ENCODE measurements at regions not wholly inside any gene's neighbourhood (a gene's known extent, or its start where the extent isn't known, plus 50 kb on each side); places are given as distances from the start of the nearest gene placed in this dataset.
"Not testable (repeated sequence)": the region's sequence is repeated elsewhere in the genome, so short reads cannot be mapped to it uniquely, and the experiment has no call there.

DNA sequence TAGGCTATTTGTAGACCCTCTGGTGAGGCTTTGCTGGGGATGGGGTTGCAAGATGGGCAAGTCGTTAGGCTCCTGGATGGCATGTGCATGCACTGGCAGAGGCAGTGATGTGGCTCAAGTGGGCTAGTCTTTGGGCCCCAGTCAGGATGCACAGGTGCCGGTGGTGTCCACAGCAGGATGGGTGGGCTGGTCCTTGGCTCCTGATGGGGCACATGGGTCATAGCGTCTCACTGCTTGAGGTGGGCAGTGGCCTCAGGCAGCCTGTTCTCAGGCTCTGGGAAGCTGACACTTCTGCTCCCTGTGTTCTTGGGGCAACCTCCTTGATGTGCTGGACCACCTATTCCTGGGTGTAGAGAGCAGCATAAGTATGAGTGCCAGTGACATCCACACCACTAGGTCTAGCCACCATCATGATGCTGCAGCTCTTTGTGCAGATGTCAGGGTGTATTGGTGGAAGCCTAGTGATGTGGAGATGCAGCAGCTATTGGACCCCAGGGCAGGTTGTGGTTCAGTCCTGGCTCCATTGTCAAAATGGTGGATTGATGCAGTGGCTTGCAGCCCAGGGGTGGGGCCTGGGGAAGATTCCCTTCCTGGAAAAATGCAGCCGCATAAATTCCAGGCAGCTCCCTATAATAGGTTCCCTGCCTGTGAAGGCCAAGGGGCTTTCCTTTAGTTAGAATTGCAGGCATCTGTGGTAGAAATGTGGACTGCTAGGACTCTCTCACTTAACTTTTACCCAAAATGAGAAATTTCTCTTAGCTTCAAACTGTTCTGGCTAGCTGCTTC lies 742.5 kb upstream of the MDGA2 start:
- no peak for DNase-seq (ENCODE audit: low read depth in 3 of 3)

DNA sequence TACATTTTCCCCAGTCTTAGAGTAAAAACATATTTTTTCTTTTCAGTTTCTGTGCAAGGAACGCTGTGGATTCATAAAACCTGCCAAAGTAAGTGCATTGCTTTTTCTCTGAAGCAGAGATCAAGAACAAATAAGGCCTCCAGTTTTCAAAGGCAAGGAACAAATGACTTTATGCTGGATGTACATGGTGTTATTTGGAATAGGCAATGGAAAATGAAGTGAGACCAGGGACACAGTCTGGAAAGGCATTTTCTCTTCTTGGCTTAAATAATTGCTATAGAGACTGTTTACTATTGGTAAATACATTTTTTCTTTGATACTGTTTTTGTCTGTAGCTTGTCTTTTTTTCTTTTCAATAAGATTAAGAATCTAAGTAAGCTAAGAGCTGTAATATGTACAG lies 725.9 kb upstream of the MDGA2 start:
- DNase-seq (ENCODE audit: low read depth in 3 of 3) = no peak

DNA sequence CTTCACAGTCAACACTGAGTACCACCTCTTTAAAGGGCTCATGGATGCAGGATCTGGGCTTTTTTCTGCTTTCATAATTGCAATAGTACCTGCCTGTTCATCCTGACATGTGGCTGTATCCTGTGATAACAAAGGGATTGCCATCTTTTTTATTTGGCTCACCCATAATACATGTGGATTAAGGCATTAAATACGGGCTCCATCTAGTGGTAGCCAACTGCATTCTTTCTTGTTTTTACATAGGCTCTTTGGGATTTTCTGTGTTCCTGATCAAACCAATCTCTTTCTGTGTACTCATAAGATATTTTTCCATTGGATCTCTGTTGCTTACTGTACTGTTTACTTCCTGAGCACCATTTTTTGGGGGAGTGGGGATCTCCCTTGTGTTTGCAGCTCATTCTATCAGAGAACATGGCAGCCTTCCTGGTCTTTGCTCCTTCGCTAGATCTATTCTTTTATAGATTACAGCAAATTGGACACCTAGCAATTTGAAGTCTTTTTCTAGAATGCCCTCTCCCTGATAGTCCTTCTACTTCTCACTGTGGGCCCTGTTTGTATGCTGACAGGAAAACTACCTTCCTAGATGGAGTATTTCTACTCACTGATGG lies 723.4 kb upstream of the MDGA2 start:
- DNase-seq (ENCODE audit: low read depth in 3 of 3) = no peak

- DNase-seq (ENCODE audit: low read depth in 3 of 3) = no peak
Observed at GRCh38 chr14:48391661-48392060, 716.3 kb upstream of the MDGA2 start.

DNA sequence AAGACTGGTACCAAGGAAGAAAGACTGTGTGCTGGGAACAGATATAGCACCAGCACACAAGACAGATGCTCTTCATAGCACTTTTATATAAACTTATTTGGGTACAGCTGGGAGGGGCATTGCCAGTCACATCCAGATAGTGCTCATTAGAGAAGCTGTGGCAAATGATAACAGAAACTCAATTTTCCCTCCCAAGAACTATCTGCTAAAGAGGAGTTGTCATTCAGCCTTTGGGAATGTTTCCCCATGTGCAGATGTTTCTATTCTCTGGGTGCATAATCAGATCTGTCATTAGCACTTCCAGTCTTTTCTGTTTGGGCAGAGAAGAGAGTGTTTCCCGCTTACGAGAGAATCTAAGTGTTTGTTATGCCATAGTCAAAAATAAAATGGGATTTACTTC lies 714.9 kb upstream of the MDGA2 start:
- DNase-seq (ENCODE audit: low read depth in 3 of 3) = no peak

DNA sequence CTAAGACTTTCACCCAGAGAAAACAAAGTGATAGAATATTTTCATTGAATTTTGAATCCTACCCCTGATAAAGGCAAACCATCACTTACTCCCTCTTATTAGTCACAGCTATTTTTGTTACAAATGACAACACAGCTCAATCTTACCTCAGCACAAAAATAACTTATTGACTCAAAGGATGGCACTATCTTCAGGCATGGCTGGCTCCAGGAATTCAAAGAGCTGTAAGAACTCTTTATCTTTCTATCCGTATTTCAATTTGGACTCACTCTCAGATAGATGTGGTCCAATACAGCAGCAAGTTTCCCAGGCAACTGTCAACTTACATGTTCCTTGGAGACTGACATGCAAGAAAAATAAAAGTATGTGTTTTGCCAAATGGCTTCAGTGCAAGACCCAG lies 709.4 kb upstream of the MDGA2 start:
- DNase-seq (ENCODE audit: low read depth in 3 of 3) = no peak

- no peak for DNase-seq (ENCODE audit: low read depth in 3 of 3)
Observed at GRCh38 chr14:48382961-48383360, 707.6 kb upstream of the MDGA2 start.

DNA sequence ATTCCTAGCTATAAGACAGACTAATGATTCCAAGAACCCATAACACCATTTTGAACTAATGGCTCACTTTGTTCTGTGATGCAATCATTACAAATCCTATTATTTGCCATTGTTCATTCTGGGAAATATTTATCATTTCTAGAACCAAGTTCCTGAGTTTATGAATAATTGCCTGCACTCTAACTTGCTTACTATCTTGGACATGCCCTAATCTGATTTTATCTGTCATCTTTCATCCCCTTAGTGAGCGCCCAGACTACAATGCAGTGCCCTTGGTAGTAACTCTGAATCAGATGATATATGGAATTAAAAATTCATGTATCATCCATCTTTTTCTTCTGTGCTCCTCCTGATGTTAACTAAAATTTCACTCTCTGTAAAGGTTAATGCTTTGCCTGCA lies 703.1 kb upstream of the MDGA2 start:
- no peak for DNase-seq (ENCODE audit: low read depth in 3 of 3)

DNA sequence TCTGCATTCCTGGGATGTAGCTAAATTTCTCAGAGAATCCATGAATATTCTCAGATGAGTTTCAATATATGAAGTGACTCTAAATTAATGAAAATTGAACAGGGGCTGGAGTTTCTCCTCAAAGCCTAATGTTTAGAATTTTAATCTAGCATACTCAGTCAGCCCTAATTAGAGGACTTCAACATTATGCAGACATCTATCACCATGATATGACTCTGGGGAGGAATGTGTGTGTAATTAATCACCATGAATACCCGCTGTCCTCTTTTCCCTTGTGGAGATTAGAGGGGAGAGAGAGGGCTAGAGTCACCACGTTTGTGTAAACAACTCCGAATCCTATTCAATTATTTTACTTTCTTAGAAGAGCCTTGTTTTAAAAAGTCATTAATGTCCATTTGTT lies 698.6 kb upstream of the MDGA2 start:
- no peak for DNase-seq (ENCODE audit: low read depth in 3 of 3)

GRCh38 chr14:48350971-48351370 lies 675.6 kb upstream of the MDGA2 start:
- DNase-seq (ENCODE audit: low read depth in 3 of 3) = no peak

- DNase-seq (ENCODE audit: low read depth in 3 of 3) = no peak
Observed at GRCh38 chr14:48349689-48350088, 674.3 kb upstream of the MDGA2 start.

- no peak for DNase-seq (ENCODE audit: low read depth in 3 of 3)
Observed at GRCh38 chr14:48341069-48341468, 665.7 kb upstream of the MDGA2 start.

DNA sequence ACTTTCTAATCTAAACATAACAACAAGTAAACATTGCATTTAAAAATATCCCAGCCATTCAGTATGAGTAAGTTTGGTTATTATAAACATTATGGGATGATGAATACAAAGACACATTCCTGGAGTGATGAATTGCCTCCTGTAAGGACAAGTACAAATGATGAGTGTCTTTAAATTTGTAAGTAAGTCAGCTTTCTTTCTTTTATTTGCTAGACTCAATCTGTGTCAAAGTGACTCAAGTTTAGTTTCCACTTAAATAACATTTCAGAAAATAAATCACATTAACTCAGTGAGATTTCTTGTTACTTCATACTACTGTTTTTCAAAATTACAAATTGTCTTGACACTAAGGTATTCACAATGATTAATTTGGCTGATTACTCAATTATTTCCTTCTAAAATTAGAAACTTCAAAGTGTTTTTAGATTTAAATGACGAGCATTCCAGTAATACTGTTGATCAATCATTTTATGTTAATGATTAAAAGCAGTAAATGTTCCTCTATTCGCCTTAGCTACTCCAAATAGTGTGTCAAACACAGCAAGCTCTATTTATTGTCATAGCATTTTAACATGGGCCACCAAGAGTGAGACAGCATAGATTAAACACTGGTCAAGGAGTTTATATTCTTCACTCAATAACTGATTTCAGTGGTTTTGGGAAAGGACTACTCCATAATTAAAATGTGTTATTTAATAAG lies 658.0 kb upstream of the MDGA2 start:
- no peak for DNase-seq (ENCODE audit: low read depth in 3 of 3)

DNA sequence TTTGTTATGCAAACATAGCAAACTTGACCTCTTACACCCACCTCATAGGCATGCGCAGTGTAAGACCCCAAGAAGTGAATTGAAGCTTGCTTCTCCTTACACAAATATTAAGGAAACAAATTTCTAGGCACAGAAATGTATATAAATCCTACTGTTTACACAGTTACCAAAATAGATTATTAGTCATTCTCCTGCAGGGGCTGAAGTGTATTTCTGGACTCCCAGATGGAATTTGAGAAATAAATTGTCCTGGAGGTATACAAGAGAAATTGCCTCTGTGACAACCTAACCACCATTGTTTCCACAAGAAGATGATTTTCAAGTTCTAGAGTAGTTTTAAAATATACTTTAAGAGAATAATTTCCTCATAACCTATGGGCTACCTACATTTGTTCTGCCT lies 656.0 kb upstream of the MDGA2 start:
- no peak for DNase-seq (ENCODE audit: low read depth in 3 of 3)

- DNase-seq (ENCODE audit: low read depth in 3 of 3) = no peak
Observed at GRCh38 chr14:48325486-48325885, 650.1 kb upstream of the MDGA2 start.

DNA sequence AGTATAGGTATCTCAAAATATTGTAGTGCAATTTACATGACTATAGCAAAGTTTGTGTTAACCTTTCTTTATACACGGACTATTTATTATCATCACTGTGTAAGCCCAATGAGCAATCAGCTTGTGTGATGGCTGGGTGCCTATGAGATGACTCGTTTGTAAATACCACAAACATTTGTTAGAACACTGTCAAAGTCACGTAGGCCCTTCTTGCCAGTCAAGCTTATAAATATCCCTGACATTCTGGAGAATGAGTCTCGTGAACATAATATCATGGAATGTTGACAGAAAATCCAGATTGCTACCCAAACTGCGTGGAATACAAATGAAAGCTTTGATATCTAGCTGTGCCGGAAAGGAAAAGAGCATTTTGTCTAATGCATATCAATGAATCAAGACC lies 648.3 kb upstream of the MDGA2 start:
- DNase-seq (ENCODE audit: low read depth in 3 of 3) = no peak

DNA sequence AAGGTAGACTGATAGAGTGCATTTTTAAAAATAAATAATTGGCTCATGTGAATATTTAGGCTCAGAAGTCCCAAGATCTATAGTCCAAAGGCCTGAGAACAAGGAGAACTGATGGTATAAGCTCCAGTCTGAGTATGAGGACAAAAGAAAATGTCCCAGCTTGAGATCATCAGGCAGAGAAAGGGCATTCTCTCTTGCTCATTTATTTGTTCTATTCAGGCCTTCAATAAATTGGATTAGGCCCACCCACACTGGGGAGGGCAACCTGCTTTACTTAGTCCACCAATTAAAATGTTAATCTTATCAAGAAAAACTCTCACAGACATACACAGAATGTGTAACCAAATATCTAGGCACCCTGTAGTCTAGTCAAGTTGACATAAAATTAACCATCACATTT lies 644.4 kb upstream of the MDGA2 start:
- no peak for DNase-seq (ENCODE audit: low read depth in 3 of 3)

GRCh38 chr14:48304729-48305128 lies 629.3 kb upstream of the MDGA2 start:
- no peak for DNase-seq (ENCODE audit: low read depth in 3 of 3)

- no peak for DNase-seq (ENCODE audit: low read depth in 3 of 3)
Observed at GRCh38 chr14:48289701-48290100, 614.3 kb upstream of the MDGA2 start.

DNA sequence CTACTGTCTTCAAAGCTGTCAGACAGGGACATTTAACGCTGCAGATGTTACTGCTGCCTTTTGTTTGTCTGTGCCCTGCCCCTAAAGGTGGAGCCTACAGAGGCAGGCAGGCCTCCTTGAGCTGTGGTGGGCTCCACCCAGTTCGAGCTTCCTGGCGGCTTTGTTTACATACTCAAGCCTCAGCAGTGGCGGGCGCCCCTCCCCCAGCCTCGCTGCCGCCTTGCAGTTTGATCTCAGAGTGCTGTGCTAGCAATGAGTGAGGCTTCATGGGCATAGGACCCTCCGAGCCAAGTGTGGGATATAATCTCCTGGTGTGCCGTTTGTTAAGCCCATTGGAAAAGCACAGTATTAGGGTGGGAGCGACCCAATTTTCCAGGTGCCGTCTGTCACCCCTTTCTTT lies 609.8 kb upstream of the MDGA2 start:
- DNase-seq (ENCODE audit: low read depth in 3 of 3) = not testable (repeated sequence)

DNA sequence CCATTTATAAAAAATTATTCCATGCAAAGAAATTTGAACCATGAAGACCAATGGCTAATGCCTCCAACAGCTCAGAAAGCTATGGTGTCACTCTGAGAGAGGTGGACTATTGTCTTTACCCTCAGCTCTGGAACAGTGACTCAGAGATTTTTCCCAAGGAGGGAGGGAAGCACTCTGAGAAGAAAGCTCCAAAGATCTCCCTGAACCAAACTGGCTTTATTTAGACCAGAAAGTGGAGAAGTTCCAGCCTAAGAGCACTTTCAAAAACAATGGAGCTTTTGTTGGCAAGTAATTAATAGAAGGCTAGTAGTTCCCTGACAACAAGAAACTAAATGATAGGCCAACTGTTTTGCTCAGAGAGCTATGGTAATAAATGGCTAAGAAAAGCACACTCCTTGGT lies 599.9 kb upstream of the MDGA2 start:
- DNase-seq (ENCODE audit: low read depth in 3 of 3) = no peak

DNA sequence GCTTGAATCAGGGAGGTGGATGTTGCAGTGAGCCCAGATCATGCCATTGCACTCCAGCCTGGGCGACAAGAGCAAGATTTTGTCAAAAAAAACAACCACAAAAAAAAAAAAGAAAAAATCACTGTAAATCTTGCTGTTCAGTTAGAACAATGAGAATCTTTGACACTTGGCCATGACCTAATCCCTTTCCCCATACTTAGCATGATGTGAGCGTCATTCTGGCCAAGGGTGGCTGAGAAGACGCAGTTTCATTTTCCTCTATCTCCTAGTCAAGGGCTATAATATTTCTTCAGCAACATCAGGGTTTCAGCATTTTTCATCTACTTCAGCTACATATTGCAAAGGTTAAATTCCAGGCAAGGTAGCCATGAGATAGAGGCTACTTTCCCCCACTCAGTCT lies 599.4 kb upstream of the MDGA2 start:
- no peak for DNase-seq (ENCODE audit: low read depth in 3 of 3)

- not testable (repeated sequence) for DNase-seq (ENCODE audit: low read depth in 3 of 3)
Observed at GRCh38 chr14:48267926-48268325, 592.5 kb upstream of the MDGA2 start.
